Type B pancreatic cell (in vitro differentiated cells): ENCODE measurements at regions not wholly inside any gene's neighbourhood (a gene's known extent, or its start where the extent isn't known, plus 50 kb on each side); places are given as distances from the start of the nearest gene placed in this dataset.

Experiments used
- DNase-seq: peaks from one replicate; pipeline ENCODE4 v3.0.0; 2021; ENCODE audit warnings: mixed read lengths; ENCODE audit not compliant: unreplicated experiment; ENCODE audit errors: extremely low spot score
- H3K27ac Mint-ChIP-seq: 2 replicates; pipeline ENCODE4 v1.8.0; 2021; ENCODE audit warnings: mild to moderate bottlenecking, mixed read lengths
- H3K27me3 Mint-ChIP-seq: 2 replicates; pipeline ENCODE4 v1.8.0; 2021; ENCODE audit warnings: mixed read lengths
- H3K36me3 Mint-ChIP-seq: 2 replicates; pipeline ENCODE4 v1.8.0; 2021; ENCODE audit warnings: mixed read lengths
- H3K4me1 Mint-ChIP-seq: one replicate; pipeline ENCODE4 v1.8.0; 2021; ENCODE audit warnings: mixed read lengths; ENCODE audit not compliant: unreplicated experiment
- H3K4me3 Mint-ChIP-seq: 2 replicates; pipeline ENCODE4 v1.8.0; 2021; ENCODE audit warnings: mild to moderate bottlenecking, mixed read lengths
- H3K9me3 Mint-ChIP-seq: 2 replicates; pipeline ENCODE4 v1.8.0; 2021; ENCODE audit warnings: mixed read lengths
- CTCF ChIP-seq: fragments of 200-600 bp; sonication (generic); conservative IDR thresholded peaks from 2 replicates; pipeline ENCODE4 v1.5.0; 2021; ENCODE audit warnings: antibody characterized with exemption, mild to moderate bottlenecking

GRCh38 chr17:79174193-79174765, 99.7 kb downstream of the ENGASE start:
- H3K27me3 Mint-ChIP-seq: peaks cover 40% of the 10 kb centered on the region
- H3K9me3 Mint-ChIP-seq: no peaks in the 10 kb centered on the region
- H3K4me1 Mint-ChIP-seq: no peaks in the 10 kb centered on the region

GRCh38 chr17:79171188-79171587, 96.6 kb downstream of the ENGASE start:
- Mint-ChIP-seq H3K4me3 (no peak overlapping the region), H3K36me3 (no peaks in the 10 kb centered on the region), H3K27me3 (peaks cover 19% of the 10 kb centered on the region), H3K4me1 (no peaks in the 10 kb centered on the region), H3K9me3 (no peaks in the 10 kb centered on the region), H3K27ac (no peak overlapping the region)
- no peak for TF ChIP-seq CTCF
- no peak for DNase-seq

More at GRCh38 chr17:79174193-79174765, 99.7 kb downstream of the ENGASE start:
- Mint-ChIP-seq H3K36me3 (no peaks in the 10 kb centered on the region), H3K4me3 (no peak overlapping the region), H3K27ac (no peak overlapping the region)
- TF ChIP-seq CTCF: no peak
- DNase-seq: no peak

GRCh38 chr17:79169861-79170260, 95.2 kb downstream of the ENGASE start:
- peaks cover 22% of the 10 kb centered on the region for H3K27me3 Mint-ChIP-seq
- H3K9me3 Mint-ChIP-seq: no peaks in the 10 kb centered on the region

GRCh38 chr17:79169366-79169765, 94.7 kb downstream of the ENGASE start:
- Mint-ChIP-seq H3K27me3 (peaks cover 23% of the 10 kb centered on the region), H3K27ac (no peak overlapping the region)

More at GRCh38 chr17:79169861-79170260, 95.2 kb downstream of the ENGASE start:
- H3K36me3 Mint-ChIP-seq: no peaks in the 10 kb centered on the region
- TF ChIP-seq CTCF: no peak
- H3K4me1 Mint-ChIP-seq: no peaks in the 10 kb centered on the region
- no peak overlapping the region for H3K4me3 Mint-ChIP-seq
- no peak overlapping the region for H3K27ac Mint-ChIP-seq
- DNase-seq: no peak

GRCh38 chr17:79168486-79169055, 93.9 kb downstream of the ENGASE start:
- no peak for TF ChIP-seq CTCF
- no peak for DNase-seq
- H3K4me1 Mint-ChIP-seq: no peaks in the 10 kb centered on the region
- H3K4me3 Mint-ChIP-seq: no peak overlapping the region
- no peak overlapping the region for H3K27ac Mint-ChIP-seq
- H3K9me3 Mint-ChIP-seq: no peaks in the 10 kb centered on the region
- no peaks in the 10 kb centered on the region for H3K36me3 Mint-ChIP-seq
- H3K27me3 Mint-ChIP-seq: peaks cover 24% of the 10 kb centered on the region

More at GRCh38 chr17:79169366-79169765, 94.7 kb downstream of the ENGASE start:
- H3K4me1 Mint-ChIP-seq: no peaks in the 10 kb centered on the region
- H3K4me3 Mint-ChIP-seq: no peak overlapping the region
- DNase-seq: no peak
- no peaks in the 10 kb centered on the region for H3K9me3 Mint-ChIP-seq
- no peaks in the 10 kb centered on the region for H3K36me3 Mint-ChIP-seq
- TF ChIP-seq CTCF: no peak
